ENCODE measurements at regions not wholly inside any gene's neighbourhood (a gene's known extent, or its start where the extent isn't known, plus 50 kb on each side); places are given as distances from the start of the nearest gene placed in this dataset.

- TF ChIP-seq TAF1 (IDR thresholded peaks at IDR 0.05; ENCODE audit: low read depth) (no peak), REST (IDR thresholded peaks at IDR 0.05; ENCODE audit: low read depth) (no peak), CREB1 (IDR thresholded peaks at IDR 0.05; ENCODE audit: low read depth) (no peak), EP300 (IDR thresholded peaks at IDR 0.05; ENCODE audit: borderline replicate concordance) (no peak)
Observed at GRCh38 chr14:29061702-29062101, 295.1 kb downstream of the FOXG1 start.
